Progenitor cell of endocrine pancreas (in vitro differentiated cells): ENCODE measurements at regions not wholly inside any gene's neighbourhood (a gene's known extent, or its start where the extent isn't known, plus 50 kb on each side); places are given as distances from the start of the nearest gene placed in this dataset.

ENCODE experiments used
- DNase-seq: peaks from one replicate; pipeline ENCODE4 v3.0.0; 2021; ENCODE audit warnings: low spot score; ENCODE audit not compliant: unreplicated experiment
- H3K27ac Mint-ChIP-seq: 2 replicates; pipeline ENCODE4 v1.8.0; 2021; ENCODE audit warnings: mild to moderate bottlenecking, moderate library complexity, mixed read lengths
- H3K27me3 Mint-ChIP-seq: 2 replicates; pipeline ENCODE4 v1.8.0; 2021; ENCODE audit warnings: mixed read lengths
- H3K36me3 Mint-ChIP-seq: 2 replicates; pipeline ENCODE4 v1.8.0; 2022; ENCODE audit warnings: mixed read lengths; ENCODE audit not compliant: insufficient read depth
- H3K4me1 Mint-ChIP-seq: 2 replicates; pipeline ENCODE4 v1.8.0; 2021; ENCODE audit warnings: low read depth, mixed read lengths
- H3K4me3 Mint-ChIP-seq: 2 replicates; pipeline ENCODE4 v1.8.0; 2021; ENCODE audit warnings: low read depth, mild to moderate bottlenecking, moderate library complexity, mixed read lengths
- H3K9me3 Mint-ChIP-seq: 2 replicates; pipeline ENCODE4 v1.8.0; 2021; ENCODE audit warnings: low read depth, mixed read lengths
- CTCF ChIP-seq: fragments of 200-600 bp; sonication (generic); IDR thresholded peaks from one replicate; pipeline ENCODE4 v1.5.0; 2021; ENCODE audit warnings: antibody characterized with exemption, mild to moderate bottlenecking; ENCODE audit not compliant: unreplicated experiment

- Mint-ChIP-seq H3K27me3 (no peaks in the 10 kb centered on the region), H3K9me3 (peaks cover 8% of the 10 kb centered on the region), H3K27ac (no peak overlapping the region), H3K4me3 (no peak overlapping the region), H3K36me3 (peaks cover 2% of the 10 kb centered on the region), H3K4me1 (peaks cover 30% of the 10 kb centered on the region)
- no peak for TF ChIP-seq CTCF
- DNase-seq, result no peak
Measured at GRCh38 chr4:18937746-18938145, 916.2 kb upstream of the LCORL start.

GRCh38 chr4:18937080-18937479, 915.5 kb upstream of the LCORL start:
- H3K4me3 Mint-ChIP-seq, result no peak overlapping the region
- no peaks in the 10 kb centered on the region for H3K27me3 Mint-ChIP-seq
- peaks cover 2% of the 10 kb centered on the region for H3K36me3 Mint-ChIP-seq
- H3K9me3 Mint-ChIP-seq, result peaks cover 8% of the 10 kb centered on the region
- peaks cover 34% of the 10 kb centered on the region for H3K4me1 Mint-ChIP-seq
- no peak for DNase-seq
- H3K27ac Mint-ChIP-seq, result no peak overlapping the region
- TF ChIP-seq CTCF, result no peak

- Mint-ChIP-seq H3K4me3 (peak overlapping the region; percentile 48), H3K9me3 (peaks cover 8% of the 10 kb centered on the region), H3K4me1 (peaks cover 35% of the 10 kb centered on the region), H3K36me3 (peaks cover 2% of the 10 kb centered on the region), H3K27ac (no peak overlapping the region), H3K27me3 (no peaks in the 10 kb centered on the region)
- DNase-seq, result no peak
- no peak for TF ChIP-seq CTCF
Measured at GRCh38 chr4:18935659-18936345, 914.2 kb upstream of the LCORL start.

GRCh38 chr4:18934197-18934596, 912.6 kb upstream of the LCORL start:
- Mint-ChIP-seq H3K36me3 (peaks cover 2% of the 10 kb centered on the region), H3K4me1 (peaks cover 35% of the 10 kb centered on the region), H3K9me3 (peaks cover 8% of the 10 kb centered on the region), H3K4me3 (no peak overlapping the region), H3K27ac (no peak overlapping the region), H3K27me3 (no peaks in the 10 kb centered on the region)
- TF ChIP-seq CTCF, result no peak
- DNase-seq, result no peak

GRCh38 chr4:18932730-18933339, 911.3 kb upstream of the LCORL start:
- no peak for DNase-seq
- TF ChIP-seq CTCF, result no peak
- Mint-ChIP-seq H3K27me3 (no peaks in the 10 kb centered on the region), H3K4me1 (peaks cover 33% of the 10 kb centered on the region), H3K36me3 (peaks cover 2% of the 10 kb centered on the region), H3K4me3 (no peak overlapping the region), H3K9me3 (peaks cover 8% of the 10 kb centered on the region), H3K27ac (no peak overlapping the region)
